Gastrocnemius medialis (tissue), 4 donors: ENCODE measurements at regions not wholly inside any gene's neighbourhood (a gene's known extent, or its start where the extent isn't known, plus 50 kb on each side); places are given as distances from the start of the nearest gene placed in this dataset.

Experiments used
- ATAC-seq, 2 donors: fragments of 150-250 bp; one replicate each; pipeline ENCODE4 v1.9.1; 2016
- DNase-seq, 2 donors: peaks; one replicate each; pipeline ENCODE4 v3.0.0-alpha.2; 2019
- H3K27ac ChIP-seq, 4 donors: fragments of 200-600 bp; sonication (generic); 1 replicate in 1 of 4; 2 replicates in 3 of 4; pipeline ENCODE4 v1.5.1; 2016 to 2018; ENCODE audit warnings: mild to moderate bottlenecking in 2 of 4, moderate library complexity in 1 of 4
- H3K27me3 ChIP-seq, 3 donors: fragments of 200-600 bp; sonication (generic) in 2 of 3; 1 replicate in 1 of 3; 2 replicates in 2 of 3; pipeline versions ENCODE4 v1.5.1 to v1.6.0; 2016 to 2019; ENCODE audit warnings: mild to moderate bottlenecking in 1 of 3, moderate library complexity in 1 of 3
- H3K36me3 ChIP-seq, 2 donors: fragments of 200-600 bp; sonication (generic) in 1 of 2; one replicate each; pipeline ENCODE4 v1.5.1; 2017 to 2018
- H3K4me1 ChIP-seq, 2 donors: fragments of 200-600 bp; sonication (generic) in 1 of 2; one replicate each; pipeline ENCODE4 v1.5.1; 2016 to 2017; ENCODE audit warnings: mild to moderate bottlenecking in 2 of 2
- H3K4me3 ChIP-seq, 4 donors: fragments of 200-600 bp; sonication (generic) in 3 of 4; 1 replicate in 1 of 4; 2 replicates in 3 of 4; pipeline ENCODE4 v1.5.1; 2016 to 2019; ENCODE audit warnings: mild to moderate bottlenecking in 2 of 4
- H3K9me3 ChIP-seq, 3 donors: fragments of 200-600 bp; sonication (generic) in 2 of 3; 1 replicate in 1 of 3; 2 replicates in 2 of 3; pipeline ENCODE4 v1.5.1; 2016 to 2019
- CTCF ChIP-seq, 5 experiments: fragments of 450-650 bp in 3 of 5; fragments of 200-600 bp in 2 of 5; sonication (generic) in 2 of 5; IDR thresholded peaks in 4 of 5; conservative IDR thresholded peaks in 1 of 5; 1 replicate in 4 of 5; 2 replicates in 1 of 5; pipeline ENCODE4 v1.5.1; 2016 to 2019; ENCODE audit warnings: antibody characterized with exemption in 5 of 5, mild to moderate bottlenecking in 3 of 5, moderate library complexity in 3 of 5
- POLR2A ChIP-seq, 2 donors: fragments of 450-650 bp; IDR thresholded peaks; one replicate each; pipeline ENCODE4 v1.6.1; 2017; ENCODE audit warnings: antibody characterized with exemption in 2 of 2, mild to moderate bottlenecking in 2 of 2, moderate library complexity in 2 of 2
- in situ Hi-C, 4 donors: fragments of 200-750 bp; cut with MboI; loops; one replicate each; pipeline versions ENCODE4 v1.15.0 to v1.8.0; 2017; ENCODE audit warnings: low sequenced_read_pairs in 4 of 4
- intact Hi-C: fragments of 100-400 bp; cut with DNase I; formaldehyde crosslinking; loops from one replicate; pipeline ENCODE4 v1.15.1; 2023; ENCODE audit warnings: low total_unique reads

GRCh38 chr4:187608001-187608421 lies 387.6 kb upstream of the ZFP42 start:
- Histone ChIP-seq H3K9me3 (no peaks in the 10 kb centered on the region), H3K4me1 (no peaks in the 10 kb centered on the region), H3K27ac (no peak overlapping the region), H3K36me3 (no peaks in the 10 kb centered on the region), H3K4me3 (no peak overlapping the region), H3K27me3 (no peaks in the 10 kb centered on the region)
- no peak for ATAC-seq
- intact Hi-C loops, result no loop called here
- TF ChIP-seq CTCF (IDR thresholded peaks at IDR 0.05 in 4 of 5, conservative IDR thresholded peaks at IDR 0.05 in 1 of 5), result no peak
- TF ChIP-seq POLR2A (IDR thresholded peaks at IDR 0.05), result no peak
- in situ Hi-C loops, result no loop called here
- no peak for DNase-seq

- DNase-seq, result no peak
- in situ Hi-C loops, result no loop called here
Measured at GRCh38 chr4:187612301-187612700, 383.3 kb upstream of the ZFP42 start.

GRCh38 chr4:187613089-187613839 lies 382.3 kb upstream of the ZFP42 start:
- DNase-seq, result no peak
- in situ Hi-C loops, result no loop called here
- intact Hi-C loops, result no loop called here

More at GRCh38 chr4:187612301-187612700, 383.3 kb upstream of the ZFP42 start:
- no peaks in the 10 kb centered on the region for H3K27me3 ChIP-seq
- no peaks in the 10 kb centered on the region for H3K36me3 ChIP-seq
- H3K27ac ChIP-seq, result no peak overlapping the region
- no peak overlapping the region for H3K4me3 ChIP-seq
- TF ChIP-seq POLR2A (IDR thresholded peaks at IDR 0.05) (no peak), CTCF (IDR thresholded peaks at IDR 0.05 in 4 of 5, conservative IDR thresholded peaks at IDR 0.05 in 1 of 5) (no peak)
- no peak for ATAC-seq
- H3K9me3 ChIP-seq, result no peaks in the 10 kb centered on the region
- intact Hi-C loops, result no loop called here
- no peaks in the 10 kb centered on the region for H3K4me1 ChIP-seq

GRCh38 chr4:187615972-187616371 lies 379.6 kb upstream of the ZFP42 start:
- no peak for TF ChIP-seq CTCF (IDR thresholded peaks at IDR 0.05 in 4 of 5, conservative IDR thresholded peaks at IDR 0.05 in 1 of 5)
- no peak for TF ChIP-seq POLR2A (IDR thresholded peaks at IDR 0.05)
- Histone ChIP-seq H3K36me3 (no peaks in the 10 kb centered on the region), H3K27ac (no peak overlapping the region), H3K9me3 (peaks cover 0 to 2% (median 0%) of the 10 kb centered on the region in 3 donors), H3K27me3 (no peaks in the 10 kb centered on the region), H3K4me3 (no peak overlapping the region), H3K4me1 (no peaks in the 10 kb centered on the region)
- intact Hi-C loops, result no loop called here
- DNase-seq, result no peak
- no peak for ATAC-seq
- in situ Hi-C loops, result no loop called here

More at GRCh38 chr4:187613089-187613839, 382.3 kb upstream of the ZFP42 start:
- Histone ChIP-seq H3K36me3 (no peaks in the 10 kb centered on the region), H3K27ac (no peak overlapping the region), H3K9me3 (no peaks in the 10 kb centered on the region), H3K4me3 (no peak overlapping the region), H3K4me1 (no peaks in the 10 kb centered on the region), H3K27me3 (no peaks in the 10 kb centered on the region)
- no peak for ATAC-seq
- no peak for TF ChIP-seq POLR2A (IDR thresholded peaks at IDR 0.05)
- no peak for TF ChIP-seq CTCF (IDR thresholded peaks at IDR 0.05 in 4 of 5, conservative IDR thresholded peaks at IDR 0.05 in 1 of 5)
